AG09319 (cell line): ENCODE measurements at regions not wholly inside any gene's neighbourhood (a gene's known extent, or its start where the extent isn't known, plus 50 kb on each side); places are given as distances from the start of the nearest gene placed in this dataset.
"Not testable (repeated sequence)": the region's sequence is repeated elsewhere in the genome, so short reads cannot be mapped to it uniquely, and the experiment has no call there.

Experiments used
- DNase-seq: peaks from one replicate; pipeline ENCODE4 v3.0.0-alpha.2; 2010; ENCODE audit warnings: low read depth; ENCODE audit errors: extremely low read depth
- CTCF ChIP-seq: IDR thresholded peaks from 2 replicates; pipeline ENCODE4 v1.5.1; 2011; ENCODE audit warnings: low read depth, mild to moderate bottlenecking, inconsistent platforms, low read length, moderate library complexity

- TF ChIP-seq CTCF: no peak
- no peak for DNase-seq
These were observed 2036.1 kb upstream of the LRRTM1 start for GRCh38 chr2:82340578-82341053.

DNA sequence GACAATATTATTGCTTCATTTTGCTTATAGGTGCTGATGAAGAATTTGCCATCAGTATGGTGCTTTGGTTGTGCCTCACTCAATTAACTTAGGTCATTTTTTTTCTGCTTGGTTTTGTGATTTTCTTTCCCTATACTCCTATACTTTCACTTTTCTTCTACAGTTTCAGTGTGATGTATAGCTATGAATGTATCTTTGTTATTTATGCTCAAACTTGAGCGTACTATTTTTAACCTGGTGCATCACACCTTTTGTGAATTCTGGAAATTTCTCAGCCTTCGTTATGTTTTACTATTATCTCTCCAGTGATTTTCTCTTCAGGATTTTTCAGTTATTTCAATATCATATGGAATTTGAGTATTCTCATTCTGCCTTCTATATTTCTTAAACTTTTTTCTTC is 2035.3 kb upstream of the LRRTM1 start:
- no peak for DNase-seq
- TF ChIP-seq CTCF: no peak

DNA sequence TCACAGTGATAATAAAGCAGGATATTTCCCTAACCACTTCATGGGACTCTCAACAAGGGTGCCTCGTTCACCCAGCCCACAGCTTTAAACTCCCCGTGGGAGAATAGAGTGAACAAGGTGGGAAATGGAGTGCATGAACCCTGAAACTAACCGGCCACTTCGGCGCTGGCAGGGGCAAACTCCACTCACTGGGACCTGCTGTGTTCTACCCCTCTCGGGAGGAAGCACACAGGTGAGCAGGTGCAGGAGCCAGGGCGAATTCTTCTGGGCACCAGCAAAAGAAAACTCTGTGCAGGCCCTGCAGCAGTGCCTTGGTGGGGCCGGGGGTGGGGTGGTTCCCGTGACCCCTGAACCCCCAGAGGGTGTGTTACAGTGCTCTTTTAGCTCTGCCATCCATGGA is 2029.1 kb upstream of the LRRTM1 start:
- no peak for TF ChIP-seq CTCF
- no peak for DNase-seq

DNA sequence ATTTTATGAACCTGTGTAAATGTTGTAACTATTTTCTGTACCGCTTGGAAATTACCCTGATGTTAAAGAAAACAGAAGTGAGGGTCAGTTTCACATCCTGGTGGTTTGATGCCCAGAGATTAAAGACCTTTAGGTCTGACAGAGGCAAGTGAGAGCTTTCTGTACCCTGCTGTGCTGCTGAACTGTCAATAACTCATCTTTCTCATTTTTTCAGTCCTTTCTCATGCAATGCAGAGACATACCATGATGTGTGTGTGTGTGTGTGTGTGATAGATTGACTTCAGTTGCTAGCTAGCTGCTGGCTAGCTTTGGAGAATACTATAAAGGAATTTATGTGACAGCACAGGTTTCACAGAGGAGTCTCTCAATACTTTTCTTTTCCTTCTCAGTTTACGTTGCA is 2025.6 kb upstream of the LRRTM1 start:
- no peak for TF ChIP-seq CTCF

GRCh38 chr2:82326180-82326767 is 2021.7 kb upstream of the LRRTM1 start:
- not testable (repeated sequence) for DNase-seq

More for the DNA sequence above, 2025.6 kb upstream of the LRRTM1 start:
- DNase-seq: no peak

DNA sequence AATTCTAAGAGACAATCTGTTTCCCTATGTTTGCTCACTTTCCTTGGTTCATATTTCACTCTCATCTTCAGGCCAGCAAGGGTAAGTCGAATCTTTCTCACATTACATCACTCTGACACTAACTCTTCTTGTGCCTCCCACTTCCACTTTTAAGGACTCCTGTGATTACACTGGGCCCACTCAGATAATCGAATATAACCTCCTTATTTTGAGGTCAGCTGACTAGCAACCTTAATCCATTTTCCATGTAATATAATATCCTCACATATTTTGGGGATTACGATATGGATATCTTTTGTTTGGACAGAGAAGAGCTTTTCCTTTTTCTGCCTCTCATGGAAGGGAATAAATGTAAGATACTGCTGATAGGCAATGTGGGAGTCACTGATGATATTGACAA is 2015.7 kb upstream of the LRRTM1 start:
- no peak for DNase-seq
- TF ChIP-seq CTCF: no peak

DNA sequence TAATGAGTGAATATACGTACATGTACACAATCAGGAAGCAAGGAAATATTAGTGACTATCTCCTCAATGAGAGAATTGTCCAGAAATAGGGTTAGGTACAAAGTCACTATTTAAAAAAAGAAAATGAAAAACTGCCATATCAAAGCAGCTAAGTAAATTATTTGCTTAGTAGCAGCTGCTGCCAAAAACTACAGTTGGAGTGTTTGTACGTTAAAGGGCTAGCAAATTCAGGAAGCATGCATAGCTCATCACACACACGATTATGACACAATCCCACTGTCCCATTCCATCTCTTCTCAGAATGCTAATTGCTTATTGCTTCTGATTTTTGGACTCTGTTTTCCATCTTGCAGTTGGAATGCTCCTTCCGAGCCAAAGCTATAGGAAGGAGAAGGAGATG is 2012.5 kb upstream of the LRRTM1 start:
- no peak for DNase-seq

More for the DNA sequence above, 2012.5 kb upstream of the LRRTM1 start:
- TF ChIP-seq CTCF: no peak
